DMS79 treated with DMSO at 0.1 percent for 48 hours (cell line): ENCODE measurements at regions not wholly inside any gene's neighbourhood (a gene's known extent, or its start where the extent isn't known, plus 50 kb on each side); places are given as distances from the start of the nearest gene placed in this dataset.
"Not testable (repeated sequence)": the region's sequence is repeated elsewhere in the genome, so short reads cannot be mapped to it uniquely, and the experiment has no call there.

Experiments
- DNase-seq: peaks from one replicate; lab custom pipeline; 2025; lab: John Stamatoyannopoulos, UW

DNA sequence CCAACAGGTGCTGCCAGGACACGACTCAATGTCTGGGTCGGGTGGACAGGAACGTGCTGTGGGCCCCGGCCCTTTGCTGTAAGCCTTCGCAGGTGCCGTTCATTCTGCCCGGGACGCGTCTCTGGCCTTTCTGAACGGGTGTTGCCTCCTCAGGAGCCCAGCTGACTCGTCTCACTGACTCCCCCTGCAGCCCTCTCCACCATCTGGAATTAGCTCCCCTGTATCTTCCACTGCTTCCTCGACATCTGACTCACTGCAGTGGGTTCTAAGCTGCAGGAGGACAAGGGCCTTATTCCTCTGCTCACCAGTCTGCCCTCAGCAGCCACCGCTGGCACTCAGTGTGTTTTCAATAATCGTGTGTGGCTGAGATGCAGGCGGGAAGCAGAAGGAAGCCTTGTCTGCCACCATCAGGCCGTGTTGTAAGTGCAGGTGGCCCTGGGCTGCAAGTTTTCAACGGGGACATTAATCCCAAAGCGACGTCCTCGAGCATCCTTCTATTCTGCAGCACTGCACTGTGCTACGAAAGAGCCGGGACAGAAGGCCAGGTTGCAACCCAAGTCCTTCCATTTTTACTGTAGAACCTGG is 256.2 kb downstream of the FOXL1 start:
- no peak for DNase-seq

DNA sequence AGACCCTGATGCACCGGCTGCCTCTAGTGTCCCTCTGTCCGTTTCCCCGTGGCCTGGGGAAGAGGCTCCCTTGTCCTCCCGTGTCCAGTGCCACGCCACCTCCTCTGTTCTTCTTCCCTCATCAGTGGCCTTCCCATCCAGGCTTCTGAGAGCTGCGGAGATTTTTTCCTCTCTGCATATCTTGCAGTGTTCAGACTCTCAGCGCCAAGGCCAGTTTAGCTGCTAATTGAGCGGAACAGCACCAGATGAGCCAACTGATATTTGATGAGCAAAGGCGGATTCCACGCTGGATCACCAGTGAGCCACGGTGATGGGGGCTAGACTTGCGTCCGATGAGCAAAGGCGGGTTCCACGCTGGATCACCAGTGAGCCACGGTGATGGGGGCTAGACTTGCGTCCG is 257.6 kb downstream of the FOXL1 start:
- DNase-seq: no peak

DNA sequence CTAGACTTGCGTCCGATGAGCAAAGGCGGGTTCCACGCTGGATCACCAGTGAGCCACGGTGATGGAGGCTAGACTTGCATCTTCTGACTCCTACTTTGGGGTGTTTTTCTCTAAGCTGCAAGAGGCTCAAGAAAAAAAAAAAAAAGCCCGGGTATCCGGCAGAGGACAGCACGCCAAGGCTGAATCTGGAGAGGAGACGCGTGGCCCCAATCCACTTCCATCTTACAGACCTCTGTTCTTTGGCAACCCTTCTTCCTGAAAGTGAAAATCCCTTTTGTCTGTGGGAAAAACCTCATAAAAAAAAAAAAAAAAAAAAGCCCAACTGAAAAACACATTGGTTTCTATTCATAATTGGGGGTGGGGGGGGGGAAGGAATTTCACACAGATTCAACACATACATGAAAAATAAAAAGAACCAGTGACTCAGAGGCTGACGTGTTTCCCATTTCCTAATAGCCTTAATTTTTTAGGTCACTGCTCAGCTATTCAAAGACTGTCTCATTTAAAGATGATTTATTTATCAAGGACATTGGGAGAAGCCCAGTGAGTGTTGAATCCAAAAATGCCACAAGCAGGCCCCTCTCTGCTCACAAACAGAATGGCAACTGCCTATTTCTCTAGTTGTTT is 258.3 kb downstream of the FOXL1 start:
- no peak for DNase-seq

DNA sequence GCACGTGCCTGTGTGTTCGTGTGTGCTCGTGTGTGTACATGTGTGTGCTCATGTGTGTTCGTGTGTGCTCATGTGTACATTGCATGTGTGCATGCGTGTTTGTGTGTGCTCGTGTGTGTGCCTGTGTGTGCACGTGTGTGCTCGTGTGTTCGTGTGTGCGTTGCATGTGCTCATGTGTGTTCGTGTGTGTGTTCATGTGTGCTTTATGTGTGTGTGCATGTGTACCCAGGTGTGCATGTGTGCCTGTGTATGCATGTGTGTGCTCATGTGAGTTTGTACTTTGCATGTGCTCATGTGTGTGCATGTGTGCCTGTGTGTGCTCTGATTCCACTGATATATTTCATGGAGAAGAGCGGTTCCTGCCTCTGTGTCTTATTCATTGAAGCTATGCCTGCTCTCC is 265.5 kb downstream of the FOXL1 start:
- DNase-seq: no peak

DNA sequence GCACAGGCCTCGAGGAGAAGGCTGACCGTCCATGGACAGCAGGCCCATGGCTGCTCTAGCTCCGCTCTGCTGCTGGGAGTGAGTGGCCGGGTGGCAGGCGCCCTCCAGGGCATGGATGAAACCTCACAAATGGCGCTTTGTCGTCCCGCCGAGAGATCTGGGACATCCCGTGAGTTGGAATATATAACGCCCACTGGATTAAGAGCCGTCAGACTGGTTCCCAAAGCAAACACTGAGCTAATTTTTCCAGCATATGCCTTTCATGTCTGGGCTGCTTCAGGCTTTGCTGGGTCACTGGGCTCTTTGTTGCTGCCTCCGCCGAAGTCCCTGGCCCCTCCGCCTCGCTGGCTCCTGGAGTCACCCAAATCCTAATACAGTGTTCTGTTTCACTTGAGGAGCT is 266.3 kb downstream of the FOXL1 start:
- DNase-seq: no peak

DNA sequence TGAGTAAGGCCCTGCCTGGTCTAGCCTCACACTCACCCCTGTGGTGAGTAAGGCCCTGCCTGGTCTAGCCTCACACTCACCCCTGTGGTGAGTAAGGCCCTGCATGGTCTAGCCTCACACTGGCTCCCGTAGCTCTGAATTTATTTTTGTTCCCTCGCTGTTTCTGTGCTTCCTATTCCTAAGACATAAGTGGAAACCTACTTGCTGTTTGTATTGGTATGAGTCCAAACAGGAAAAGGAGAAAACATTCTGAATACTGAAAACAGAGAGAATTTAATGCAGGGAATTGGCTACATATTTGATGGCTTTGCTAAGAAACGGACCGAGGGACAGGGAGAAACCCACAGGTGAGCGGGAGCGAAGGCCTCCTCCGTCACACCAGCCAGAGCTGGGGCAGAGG is 267.8 kb downstream of the FOXL1 start:
- no peak for DNase-seq

DNA sequence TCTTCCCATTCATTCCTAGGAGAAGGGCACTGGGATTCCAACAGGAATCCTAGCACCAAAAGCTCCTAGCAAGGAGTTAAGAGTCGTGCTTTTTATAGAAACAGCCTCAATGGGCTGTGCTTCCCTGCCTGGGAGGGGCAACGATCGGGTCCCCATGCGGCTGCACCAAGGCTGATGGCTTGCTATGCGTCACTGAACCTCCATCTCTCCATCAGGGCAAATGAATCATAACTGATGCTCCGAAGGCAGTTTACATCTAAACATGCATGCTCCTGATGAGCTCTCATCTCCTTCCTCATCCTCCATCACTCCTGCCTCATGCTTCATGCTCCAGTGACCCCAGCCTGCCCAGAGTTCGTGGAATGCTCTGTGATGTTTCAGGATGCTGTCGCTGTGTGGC is 270.5 kb downstream of the FOXL1 start:
- no peak for DNase-seq

DNA sequence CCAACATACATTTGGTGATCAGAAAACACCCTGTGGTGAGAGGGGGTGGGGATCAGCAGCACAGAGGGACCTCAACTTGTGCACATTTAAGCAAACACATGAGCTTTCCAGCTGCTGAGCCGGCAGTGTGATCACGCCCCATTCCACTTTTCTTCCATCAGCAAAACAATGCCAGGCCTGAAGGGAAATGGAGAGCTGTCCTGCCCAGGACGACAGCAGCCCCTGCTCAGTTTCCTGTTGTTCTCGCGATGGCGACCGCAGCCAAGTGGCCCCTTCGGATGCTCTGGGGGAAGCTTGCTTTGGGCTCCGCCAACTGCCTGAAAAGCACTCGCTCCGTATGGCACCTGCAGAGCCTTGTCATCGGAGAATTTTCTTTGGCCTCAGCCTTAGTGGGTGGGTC is 272.3 kb downstream of the FOXL1 start:
- DNase-seq: no peak

DNA sequence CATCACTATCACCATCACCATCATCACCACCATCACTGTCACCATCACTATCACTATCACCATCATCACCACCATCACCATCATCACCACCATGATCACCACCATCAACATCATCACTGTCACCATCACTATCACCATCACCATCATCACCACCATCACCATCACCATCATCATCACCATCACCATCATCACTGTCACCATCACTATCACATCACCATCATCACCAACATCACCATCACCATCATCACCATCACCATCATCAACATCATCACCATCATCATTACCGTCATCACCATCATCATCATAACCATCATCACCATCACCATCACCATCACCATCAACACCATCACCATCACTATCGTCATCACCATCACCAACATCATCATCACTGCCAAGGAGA is 273.8 kb downstream of the FOXL1 start:
- no peak for DNase-seq

DNA sequence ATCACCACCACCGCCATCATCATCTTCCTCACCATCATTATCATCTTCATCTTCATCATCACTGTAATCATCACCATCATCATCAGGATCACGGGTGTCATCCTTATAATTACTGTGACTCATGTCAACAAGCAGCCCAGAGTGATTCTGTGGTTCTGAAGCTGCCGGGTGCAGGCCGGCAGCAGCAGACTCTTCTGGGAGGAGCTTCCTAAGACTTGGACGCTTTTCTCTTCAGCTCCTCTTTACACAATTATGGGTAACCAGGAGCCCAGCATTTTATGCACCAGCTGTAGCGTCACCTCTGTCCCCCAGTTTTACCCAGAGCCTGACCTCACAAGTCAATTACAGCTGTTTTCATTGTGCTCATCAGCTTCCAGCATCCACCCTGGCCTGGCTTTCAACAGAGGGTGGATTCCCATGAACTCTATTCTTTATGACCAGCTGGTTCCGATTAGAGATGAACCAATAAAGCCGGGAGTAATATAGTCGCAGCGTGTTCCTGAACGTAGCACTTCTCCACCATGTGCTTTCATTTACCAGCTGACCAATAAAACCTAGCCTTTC is 275.8 kb downstream of the FOXL1 start:
- no peak for DNase-seq

DNA sequence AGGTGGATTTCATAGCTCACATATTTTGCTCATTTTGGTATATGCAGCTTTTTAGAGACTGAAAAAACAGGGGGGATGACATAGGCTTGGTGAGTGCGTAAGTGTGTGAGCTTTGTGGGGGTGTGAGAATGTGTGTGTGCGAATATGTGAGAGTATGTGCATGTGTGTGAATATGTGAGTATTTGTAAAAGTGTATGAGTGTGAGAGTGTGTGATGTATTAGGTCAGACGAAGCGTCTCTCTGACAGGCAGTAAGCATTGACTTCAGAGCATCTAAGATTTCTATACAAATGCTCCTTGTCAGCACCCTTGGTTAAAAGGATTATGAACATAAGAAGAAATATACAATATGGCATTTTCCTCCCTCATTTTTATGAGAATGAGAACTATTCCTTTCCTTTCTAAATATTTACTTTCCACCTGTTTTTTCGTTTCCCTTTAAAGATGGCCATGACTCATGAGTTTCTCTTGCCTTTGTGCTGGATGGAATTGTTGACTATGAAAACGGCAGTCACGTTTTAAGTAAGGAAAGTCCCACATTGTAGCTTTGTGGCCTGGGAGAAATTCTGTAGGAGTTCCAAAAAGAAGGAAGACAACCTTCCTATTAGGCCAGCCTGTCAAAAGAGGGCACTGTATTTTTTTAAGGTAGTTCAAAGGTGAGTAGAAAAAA is 276.4 kb downstream of the FOXL1 start:
- DNase-seq: no peak

DNA sequence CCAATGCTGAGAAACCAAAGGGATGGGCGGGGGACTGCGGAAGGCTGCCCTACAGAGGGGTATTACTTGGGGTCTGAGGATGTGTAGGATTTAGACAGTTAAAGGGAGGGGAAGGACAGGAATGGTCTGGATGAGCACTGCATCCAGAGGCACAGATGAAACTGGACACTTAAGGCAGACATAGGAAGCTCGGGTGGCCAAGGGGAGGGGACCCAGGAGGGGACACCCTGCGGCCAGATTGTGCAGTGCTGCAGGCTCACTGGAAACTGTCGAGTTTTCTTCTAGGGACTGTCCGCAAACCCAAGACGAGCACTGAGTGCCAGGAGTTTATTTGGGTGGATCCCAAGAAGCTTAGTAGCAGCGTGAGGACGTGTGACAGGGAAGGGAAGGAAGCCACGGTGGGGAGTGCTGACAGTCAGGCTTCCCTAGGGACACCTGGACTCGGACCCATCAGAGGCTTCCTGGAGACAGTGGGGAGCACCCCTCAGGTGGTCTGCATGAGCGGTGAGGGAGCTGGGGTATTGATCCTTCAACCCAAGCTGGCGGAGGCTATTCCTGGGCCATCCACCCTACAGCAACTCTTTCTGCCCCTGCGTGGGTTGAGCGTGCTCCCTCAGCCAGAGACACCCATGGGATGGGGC is 278.7 kb downstream of the FOXL1 start:
- no peak for DNase-seq

DNA sequence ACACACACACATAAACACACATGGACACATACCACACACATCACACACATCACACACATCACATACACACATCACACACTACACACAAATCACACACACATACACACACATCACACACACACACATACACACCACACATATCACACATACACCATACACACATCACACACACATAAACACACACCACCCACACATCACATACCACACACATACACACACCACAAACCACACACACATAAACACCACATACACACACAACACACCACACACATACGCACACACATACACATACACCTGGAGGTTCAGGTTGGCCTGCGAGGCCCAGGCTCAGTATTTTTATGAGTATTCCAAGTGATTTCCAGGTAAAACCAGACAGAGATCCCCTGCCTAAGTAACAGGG is 279.5 kb downstream of the FOXL1 start:
- DNase-seq: no peak

DNA sequence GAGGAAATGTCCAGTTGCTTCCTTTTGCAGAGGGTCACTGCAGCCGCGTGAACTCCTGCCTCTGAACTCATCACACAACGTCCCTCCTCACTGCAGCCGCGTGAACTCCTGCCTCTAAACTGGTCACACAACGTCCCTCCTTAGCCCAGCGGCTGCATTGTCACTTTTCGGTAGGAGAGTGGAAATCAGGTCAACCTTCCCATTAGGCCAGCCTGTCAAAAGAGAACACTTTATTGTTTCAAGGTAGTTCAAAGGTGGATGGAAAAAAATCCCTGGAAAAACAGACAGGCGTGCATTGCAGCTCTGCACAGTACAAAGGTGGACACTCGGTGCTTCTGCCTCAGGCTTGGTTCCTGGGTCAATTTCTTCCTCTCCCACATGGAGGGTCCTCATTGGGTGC is 280.2 kb downstream of the FOXL1 start:
- DNase-seq: no peak

DNA sequence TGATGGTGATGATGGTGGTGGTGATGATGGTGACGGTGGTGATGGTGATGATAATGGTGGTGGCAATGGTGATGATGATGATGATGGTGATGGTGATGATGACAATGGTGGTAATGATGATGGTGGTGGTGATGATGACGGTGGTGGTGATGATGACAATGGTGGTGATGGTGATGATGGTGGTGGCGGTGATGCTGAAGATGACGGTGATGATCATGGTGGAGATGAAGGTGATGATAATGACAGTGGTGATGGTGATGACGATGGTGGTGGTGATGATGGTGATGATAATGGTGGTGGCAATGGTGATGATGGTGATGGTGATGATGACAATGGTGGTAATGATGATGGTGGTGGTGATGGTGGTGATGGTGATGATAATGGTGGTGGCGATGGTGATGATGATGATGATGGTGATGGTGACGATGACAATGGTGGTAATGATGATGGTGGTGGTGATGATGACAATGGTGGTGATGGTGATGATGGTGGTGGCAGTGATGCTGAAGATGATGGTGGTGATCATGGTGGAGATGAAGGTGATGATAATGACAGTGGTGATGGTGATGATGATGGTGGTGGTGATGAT is 283.0 kb downstream of the FOXL1 start:
- DNase-seq: not testable (repeated sequence)

DNA sequence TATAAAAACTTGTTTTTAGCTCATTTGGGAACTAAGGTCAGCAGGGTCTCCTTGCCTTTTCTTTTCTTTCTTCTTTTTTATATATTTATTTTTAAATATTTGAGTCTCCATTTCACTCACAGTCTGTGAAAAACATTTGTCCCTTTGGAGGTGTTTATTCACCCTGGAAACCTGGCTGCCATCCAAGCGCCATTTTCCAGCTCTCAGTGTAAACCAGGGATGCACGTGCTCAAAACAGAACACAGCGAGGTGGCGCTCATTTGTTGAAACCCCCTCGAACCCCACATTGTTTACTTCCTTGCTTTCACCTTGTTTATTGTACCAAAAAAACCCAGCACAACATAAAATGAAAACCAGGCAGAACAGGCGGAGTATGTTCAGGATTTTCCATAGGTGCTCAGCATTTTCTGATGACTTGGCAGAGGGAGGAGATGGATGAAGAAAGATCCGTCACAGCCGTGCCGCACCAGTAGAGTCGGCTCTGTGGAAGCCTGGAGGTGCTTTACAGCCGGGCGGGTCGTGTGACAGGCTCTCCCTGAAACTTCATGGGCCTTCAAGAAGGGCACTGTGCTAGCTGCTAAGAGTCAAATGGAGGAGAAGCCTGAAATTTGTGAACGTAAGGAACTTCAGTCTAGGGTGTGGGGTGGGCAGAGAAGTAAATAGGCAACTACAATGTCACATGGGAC is 284.4 kb downstream of the FOXL1 start:
- DNase-seq: peak; percentile 9

DNA sequence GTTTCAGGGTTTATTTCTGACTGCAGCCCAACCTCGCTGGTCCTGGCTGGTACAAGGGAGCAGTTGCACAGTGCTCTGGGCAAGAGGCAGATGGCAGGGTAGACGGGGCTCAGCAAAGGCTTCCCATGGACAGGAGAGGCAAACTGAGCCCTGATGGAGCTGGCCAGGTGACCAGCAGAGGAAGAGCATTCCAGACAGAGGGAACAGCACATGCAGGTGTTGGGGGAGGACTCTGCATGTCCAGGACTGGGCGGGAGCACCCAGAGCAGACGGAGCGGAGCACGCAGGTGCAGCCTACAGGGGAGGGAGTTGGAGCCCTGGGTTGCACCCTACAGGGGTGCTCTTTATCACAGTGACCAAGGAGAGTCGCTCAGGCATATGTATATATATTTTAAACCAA is 285.3 kb downstream of the FOXL1 start:
- no peak for DNase-seq

DNA sequence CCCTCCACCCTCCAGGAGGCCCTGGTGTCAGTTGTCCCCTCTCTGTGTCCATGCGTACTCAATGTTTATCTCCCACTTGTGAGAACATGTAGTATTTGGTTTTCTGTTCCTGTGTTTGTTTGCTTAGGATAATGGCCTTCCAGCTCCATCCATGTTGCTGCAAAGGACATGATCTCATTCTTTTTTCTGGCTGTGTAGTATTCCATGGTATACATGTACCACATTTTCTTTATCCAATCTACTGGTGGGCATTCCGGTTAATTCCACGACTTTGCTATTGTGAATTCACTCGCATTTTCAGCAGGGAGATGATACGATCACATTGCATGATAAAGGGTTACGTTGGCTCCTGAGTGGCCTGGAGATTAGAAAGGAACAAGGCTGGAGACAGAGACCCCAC is 286.2 kb downstream of the FOXL1 start:
- DNase-seq: no peak

DNA sequence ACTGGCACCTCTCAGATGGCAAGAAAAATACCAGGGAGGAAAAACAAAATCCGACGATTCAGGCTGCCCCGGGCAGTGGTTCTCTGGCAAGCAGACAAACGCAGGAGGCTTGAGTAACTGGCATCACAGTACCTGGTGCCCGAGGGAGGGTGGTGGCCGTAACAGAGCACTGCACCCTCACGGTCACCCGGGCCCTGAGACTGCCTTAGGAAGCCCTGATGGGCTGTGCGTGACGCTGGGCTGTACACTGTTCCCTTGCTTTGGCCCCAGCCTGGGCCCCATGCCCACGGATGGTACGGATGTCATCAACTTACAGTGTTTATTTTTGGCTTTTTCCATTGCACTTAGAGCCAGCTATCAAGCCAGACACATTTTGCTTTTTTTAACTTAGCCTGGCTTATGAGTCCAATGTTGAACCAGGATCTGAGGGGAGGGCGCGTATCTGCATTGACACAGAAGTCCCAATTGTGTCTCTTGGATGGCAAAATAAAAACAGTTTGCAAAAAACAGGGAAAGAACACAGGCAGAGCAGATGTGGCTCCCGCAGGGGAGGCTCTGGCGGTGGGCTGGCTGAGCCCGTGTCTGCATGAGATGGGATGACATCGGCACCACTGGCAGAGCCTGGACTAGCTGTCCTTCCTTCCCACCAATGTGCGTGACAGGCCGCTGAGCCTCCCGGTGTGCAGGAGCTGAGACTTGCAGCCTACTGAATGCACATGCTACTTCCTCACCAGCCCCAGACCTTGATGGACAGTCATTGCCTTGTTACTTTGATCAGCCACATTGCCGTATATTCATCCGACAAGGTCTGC is 287.7 kb downstream of the FOXL1 start:
- no peak for DNase-seq

DNA sequence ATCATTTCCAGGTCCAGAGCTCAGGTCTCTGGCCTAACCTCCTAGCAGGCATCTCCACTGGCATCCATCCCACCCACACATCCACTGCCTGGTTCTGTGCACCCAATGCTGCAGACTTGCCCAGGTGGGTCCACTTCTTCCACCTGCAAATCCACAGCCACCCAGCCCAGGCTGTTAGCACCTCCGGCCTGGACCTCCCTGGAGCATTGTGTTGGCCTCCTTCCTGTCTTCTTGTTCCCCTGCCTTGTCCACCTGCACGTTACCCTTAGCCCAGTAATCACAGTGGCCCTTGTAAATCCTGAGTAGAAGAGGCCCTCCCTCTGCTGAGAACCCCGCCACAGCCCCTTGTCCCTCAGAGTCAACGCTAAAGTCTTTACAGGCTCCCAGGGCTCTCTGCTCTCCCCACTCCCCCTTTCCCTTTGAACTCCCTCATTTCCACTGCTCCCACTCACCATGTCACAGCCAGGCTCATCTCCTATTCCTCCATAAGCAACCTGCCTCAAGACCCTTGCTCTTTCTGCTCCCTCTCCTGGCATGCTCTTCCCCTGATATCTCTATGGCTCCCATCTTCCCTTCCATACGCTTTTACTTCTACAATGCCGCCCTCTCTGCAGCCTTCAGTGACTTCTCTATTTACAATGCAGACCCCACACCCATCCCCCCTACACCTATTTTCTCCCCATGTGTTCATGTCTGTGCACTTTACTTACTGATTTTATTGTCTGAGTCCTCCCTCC is 288.8 kb downstream of the FOXL1 start:
- DNase-seq: no peak
